Cardiac fibroblast (primary cell): ENCODE measurements at regions not wholly inside any gene's neighbourhood (a gene's known extent, or its start where the extent isn't known, plus 50 kb on each side); places are given as distances from the start of the nearest gene placed in this dataset.

ENCODE experiments used
- DNase-seq, 2 donors: peaks; one replicate each; pipeline versions ENCODE4 v3.0.0 to v3.0.0-alpha.2; 2010; ENCODE audit warnings: low read depth in 2 of 2
- H3K4me3 ChIP-seq, 2 donors: replicated peaks in 1 of 2; 1 replicate in 1 of 2; 2 replicates in 1 of 2; pipeline ENCODE4 v1.5.1; 2011; ENCODE audit warnings: low read depth in 2 of 2, low read length in 2 of 2, mild to moderate bottlenecking in 2 of 2, moderate library complexity in 1 of 2
- CTCF ChIP-seq: IDR thresholded peaks from one replicate; pipeline ENCODE4 v1.5.1; 2011; ENCODE audit warnings: low read depth, mild to moderate bottlenecking, low read length, inconsistent platforms

GRCh38 chr3:166570102-166570501 is 732.9 kb upstream of the BCHE start:
- no peak overlapping the region for H3K4me3 ChIP-seq
- no peak for TF ChIP-seq CTCF
- no peak for DNase-seq

- no peak for DNase-seq
Observed at GRCh38 chr3:166569589-166569988, 732.4 kb upstream of the BCHE start.

GRCh38 chr3:166560253-166560652 is 723.0 kb upstream of the BCHE start:
- H3K4me3 ChIP-seq = no peak overlapping the region
- DNase-seq = no peak
- TF ChIP-seq CTCF = no peak

More at GRCh38 chr3:166569589-166569988, 732.4 kb upstream of the BCHE start:
- TF ChIP-seq CTCF = no peak
- H3K4me3 ChIP-seq = no peak overlapping the region

- DNase-seq = no peak
Observed at GRCh38 chr3:166556955-166557354, 719.7 kb upstream of the BCHE start.

GRCh38 chr3:166554023-166554422 is 716.8 kb upstream of the BCHE start:
- TF ChIP-seq CTCF = no peak
- DNase-seq = no peak
- H3K4me3 ChIP-seq = no peak overlapping the region

More at GRCh38 chr3:166556955-166557354, 719.7 kb upstream of the BCHE start:
- TF ChIP-seq CTCF = no peak
- H3K4me3 ChIP-seq = no peak overlapping the region

GRCh38 chr3:166533740-166534139 is 696.5 kb upstream of the BCHE start:
- no peak for DNase-seq
- H3K4me3 ChIP-seq = no peak overlapping the region
- TF ChIP-seq CTCF = no peak

GRCh38 chr3:166531730-166532129 is 694.5 kb upstream of the BCHE start:
- DNase-seq = no peak
- H3K4me3 ChIP-seq = no peak overlapping the region
- no peak for TF ChIP-seq CTCF
